ENCODE measurements at regions not wholly inside any gene's neighbourhood (a gene's known extent, or its start where the extent isn't known, plus 50 kb on each side); places are given as distances from the start of the nearest gene placed in this dataset.
"Not testable (repeated sequence)": the region's sequence is repeated elsewhere in the genome, so short reads cannot be mapped to it uniquely, and the experiment has no call there.

DNA sequence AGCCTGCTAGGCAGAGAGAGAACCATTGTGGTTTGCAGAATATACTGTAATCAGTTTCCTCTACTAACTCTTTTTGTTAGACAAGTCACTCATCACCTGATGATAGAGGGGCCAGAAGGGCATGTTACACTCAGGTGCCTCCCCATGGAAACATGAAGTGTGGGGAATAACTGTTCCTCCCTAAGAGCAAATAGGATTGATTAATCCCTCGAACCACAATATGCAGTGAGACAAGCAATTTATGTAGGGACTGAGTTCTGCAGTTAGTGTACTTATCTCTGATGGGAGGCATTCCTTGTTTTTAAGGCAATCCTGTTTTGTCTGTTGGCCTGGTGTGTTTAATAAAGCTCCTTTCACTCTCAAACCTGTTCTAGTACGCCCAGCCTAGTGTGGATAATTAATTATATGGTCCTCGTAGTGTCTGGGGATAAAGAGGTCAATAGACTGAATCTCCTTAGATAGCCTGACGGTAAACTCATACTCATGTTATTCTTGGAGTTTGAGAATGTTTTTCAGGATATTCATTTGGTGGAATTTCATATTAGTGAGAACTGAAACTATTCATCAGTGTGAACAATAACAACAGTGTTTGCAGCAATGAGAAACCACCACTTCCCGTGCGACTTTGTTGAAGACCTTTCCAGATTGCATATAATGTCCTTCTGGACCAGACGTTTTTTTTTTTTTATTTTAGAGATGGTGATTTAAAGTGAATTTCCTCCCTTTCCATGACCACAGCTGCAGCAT lies 344.8 kb upstream of the FZD8 start:
- peaks cover 5% of the 10 kb centered on the region for H3K9me3 ChIP-seq
- no peak overlapping the region for H3K4me3 ChIP-seq
- H3K27me3 ChIP-seq, result no peaks in the 10 kb centered on the region
- no peak for TF ChIP-seq POLR2AphosphoS5 (IDR thresholded peaks at IDR 0.05)
- TF ChIP-seq, protein P1, sequence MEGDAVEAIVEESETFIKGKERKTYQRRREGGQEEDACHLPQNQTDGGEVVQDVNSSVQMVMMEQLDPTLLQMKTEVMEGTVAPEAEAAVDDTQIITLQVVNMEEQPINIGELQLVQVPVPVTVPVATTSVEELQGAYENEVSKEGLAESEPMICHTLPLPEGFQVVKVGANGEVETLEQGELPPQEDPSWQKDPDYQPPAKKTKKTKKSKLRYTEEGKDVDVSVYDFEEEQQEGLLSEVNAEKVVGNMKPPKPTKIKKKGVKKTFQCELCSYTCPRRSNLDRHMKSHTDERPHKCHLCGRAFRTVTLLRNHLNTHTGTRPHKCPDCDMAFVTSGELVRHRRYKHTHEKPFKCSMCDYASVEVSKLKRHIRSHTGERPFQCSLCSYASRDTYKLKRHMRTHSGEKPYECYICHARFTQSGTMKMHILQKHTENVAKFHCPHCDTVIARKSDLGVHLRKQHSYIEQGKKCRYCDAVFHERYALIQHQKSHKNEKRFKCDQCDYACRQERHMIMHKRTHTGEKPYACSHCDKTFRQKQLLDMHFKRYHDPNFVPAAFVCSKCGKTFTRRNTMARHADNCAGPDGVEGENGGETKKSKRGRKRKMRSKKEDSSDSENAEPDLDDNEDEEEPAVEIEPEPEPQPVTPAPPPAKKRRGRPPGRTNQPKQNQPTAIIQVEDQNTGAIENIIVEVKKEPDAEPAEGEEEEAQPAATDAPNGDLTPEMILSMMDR (IDR thresholded peaks at IDR 0.05), result no peak
- TF ChIP-seq POLR2A (IDR thresholded peaks at IDR 0.05), result no peak
- TF ChIP-seq EP300 (IDR thresholded peaks at IDR 0.05), result no peak
- no peak overlapping the region for H3K27ac ChIP-seq
- 69% methylated on average over 7 of the region's 7 CpGs for WGBS
- no peak for DNase-seq (ENCODE audit: low spot score in 2 of 2)
- H3K36me3 ChIP-seq, result no peaks in the 10 kb centered on the region
- no peaks in the 10 kb centered on the region for H3K4me1 ChIP-seq

DNA sequence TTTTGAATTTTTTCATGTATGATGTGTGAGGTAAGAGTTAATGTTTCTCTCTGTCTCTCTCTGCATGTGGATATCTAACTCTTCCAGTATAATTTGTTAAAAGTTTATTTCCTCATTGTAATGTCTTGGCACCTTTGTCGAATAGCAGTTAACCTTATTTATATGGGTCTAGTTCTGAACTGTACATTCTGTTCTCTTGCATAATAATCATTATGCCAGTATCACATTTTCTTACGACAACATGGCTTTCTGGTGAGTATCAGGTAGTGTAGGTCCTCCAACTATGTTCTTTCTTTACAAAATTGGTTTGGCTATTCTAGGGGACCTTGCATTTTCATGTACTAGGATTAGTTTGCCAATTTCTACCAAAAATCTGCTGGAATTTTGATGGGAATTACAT lies 337.0 kb upstream of the FZD8 start:
- no peak overlapping the region for H3K27ac ChIP-seq
- WGBS, result 39% methylated on average over 2 of the region's 2 CpGs
- H3K9me3 ChIP-seq, result no peaks in the 10 kb centered on the region
- TF ChIP-seq POLR2A (IDR thresholded peaks at IDR 0.05), result no peak
- TF ChIP-seq POLR2AphosphoS5 (IDR thresholded peaks at IDR 0.05), result no peak
- TF ChIP-seq, protein P1 (IDR thresholded peaks at IDR 0.05), result no peak
- TF ChIP-seq EP300 (IDR thresholded peaks at IDR 0.05), result no peak
- no peaks in the 10 kb centered on the region for H3K4me1 ChIP-seq
- H3K27me3 ChIP-seq, result no peaks in the 10 kb centered on the region
- H3K36me3 ChIP-seq, result no peaks in the 10 kb centered on the region
- no peak overlapping the region for H3K4me3 ChIP-seq
- DNase-seq (ENCODE audit: low spot score in 2 of 2), result no peak

DNA sequence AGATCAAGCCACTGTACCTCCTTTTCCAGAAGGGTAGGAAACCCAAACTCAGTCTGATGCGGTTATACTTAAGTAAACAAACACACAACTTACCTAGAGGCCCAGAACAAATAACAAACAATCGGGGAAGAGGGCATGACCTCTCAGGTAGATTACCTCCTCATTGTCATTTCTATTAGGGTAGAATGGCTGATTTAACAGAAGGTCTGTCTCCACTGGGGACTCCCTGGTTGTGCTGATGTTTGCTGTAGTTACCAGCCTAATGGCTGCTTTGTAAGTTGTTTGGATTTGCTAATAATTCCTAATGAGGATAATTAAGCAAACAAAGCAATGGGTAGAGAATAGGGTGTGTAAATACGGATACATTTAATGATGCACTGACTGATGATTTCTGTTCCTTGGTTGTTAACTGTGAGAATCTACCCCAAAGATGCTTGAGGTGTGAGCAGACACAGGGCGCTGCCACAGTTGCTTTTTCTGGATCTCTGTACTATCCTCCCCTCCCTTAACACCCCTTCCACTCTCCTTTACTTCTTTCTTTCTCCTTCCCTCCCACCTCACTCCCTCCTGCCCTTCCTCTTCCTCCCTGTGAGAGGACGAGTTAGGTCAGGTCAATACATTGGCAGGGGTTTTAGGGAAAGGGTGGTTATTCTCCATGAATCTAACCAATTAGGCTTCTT lies 332.0 kb upstream of the FZD8 start:
- H3K36me3 ChIP-seq; H3K27me3 ChIP-seq; DNase-seq (ENCODE audit: low spot score in 2 of 2); H3K9me3 ChIP-seq; H3K4me1 ChIP-seq; H3K4me3 ChIP-seq; H3K27ac ChIP-seq: not testable (repeated sequence)
- WGBS, result 70% methylated on average over 5 of the region's 5 CpGs

DNA sequence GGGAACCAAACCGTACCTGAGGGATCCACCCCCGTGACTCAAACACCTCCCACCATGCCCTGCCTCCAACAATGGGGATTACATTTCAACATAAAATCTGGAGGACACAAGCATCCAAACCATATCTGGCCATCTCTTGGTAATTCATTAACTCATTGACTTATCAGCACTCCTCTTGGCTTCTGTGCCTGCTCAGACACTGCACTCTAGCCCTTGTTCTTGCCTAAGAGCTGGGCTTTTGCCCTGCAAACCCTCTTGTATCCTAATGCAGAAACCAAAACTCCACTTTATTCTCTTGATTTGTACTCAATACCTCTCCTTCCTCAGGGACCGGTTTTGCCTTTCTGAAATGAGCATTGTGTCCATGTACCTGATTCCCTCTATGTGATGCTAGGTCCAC lies 330.2 kb upstream of the FZD8 start:
- H3K9me3 ChIP-seq, result no peaks in the 10 kb centered on the region
- 89% methylated on average over 3 of the region's 3 CpGs for WGBS
- no peaks in the 10 kb centered on the region for H3K4me1 ChIP-seq
- no peak overlapping the region for H3K4me3 ChIP-seq
- no peak for DNase-seq (ENCODE audit: low spot score in 2 of 2)
- no peak overlapping the region for H3K27ac ChIP-seq
- no peak for TF ChIP-seq EP300 (IDR thresholded peaks at IDR 0.05)
- TF ChIP-seq, protein P1 (IDR thresholded peaks at IDR 0.05), result no peak
- TF ChIP-seq POLR2AphosphoS5 (IDR thresholded peaks at IDR 0.05), result no peak
- TF ChIP-seq POLR2A (IDR thresholded peaks at IDR 0.05), result no peak
- no peaks in the 10 kb centered on the region for H3K36me3 ChIP-seq
- no peaks in the 10 kb centered on the region for H3K27me3 ChIP-seq

DNA sequence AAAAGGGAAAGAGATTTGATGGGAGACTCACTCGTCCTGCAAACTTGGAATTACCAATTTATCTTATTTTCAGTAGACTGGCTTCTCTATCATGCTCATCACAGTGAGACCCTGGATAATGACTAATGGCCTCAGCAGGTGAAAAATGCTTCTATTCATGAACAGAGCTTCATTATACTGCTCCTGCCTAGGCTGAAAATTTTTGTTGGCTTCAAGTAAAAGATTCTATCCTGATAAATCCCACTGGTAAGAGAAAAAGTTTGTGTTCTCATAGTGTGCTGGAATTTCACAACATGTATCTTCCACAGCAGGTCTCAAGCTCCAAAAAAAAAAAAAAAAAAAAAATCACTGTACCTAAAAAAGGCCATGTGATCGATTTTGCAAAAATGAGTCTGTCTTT lies 329.3 kb upstream of the FZD8 start:
- Histone ChIP-seq H3K36me3 (no peaks in the 10 kb centered on the region), H3K4me3 (no peak overlapping the region), H3K27ac (no peak overlapping the region), H3K4me1 (no peaks in the 10 kb centered on the region), H3K27me3 (no peaks in the 10 kb centered on the region), H3K9me3 (no peaks in the 10 kb centered on the region)
- TF ChIP-seq POLR2A (IDR thresholded peaks at IDR 0.05) (no peak), EP300 (IDR thresholded peaks at IDR 0.05) (no peak), POLR2AphosphoS5 (IDR thresholded peaks at IDR 0.05) (no peak)
- TF ChIP-seq, protein P1 (IDR thresholded peaks at IDR 0.05), result no peak
- WGBS, result 85% methylated on average over 2 of the region's 2 CpGs
- DNase-seq (ENCODE audit: low spot score in 2 of 2), result no peak
